ENCODE measurements at regions not wholly inside any gene's neighbourhood (a gene's known extent, or its start where the extent isn't known, plus 50 kb on each side); places are given as distances from the start of the nearest gene placed in this dataset.

- no peak overlapping the region for H3K27ac ChIP-seq
- DNase-seq (ENCODE audit: low read depth, low spot score) = no peak
These were observed 345.0 kb downstream of the CTTN start for GRCh38 chr11:70743329-70743728.

DNA sequence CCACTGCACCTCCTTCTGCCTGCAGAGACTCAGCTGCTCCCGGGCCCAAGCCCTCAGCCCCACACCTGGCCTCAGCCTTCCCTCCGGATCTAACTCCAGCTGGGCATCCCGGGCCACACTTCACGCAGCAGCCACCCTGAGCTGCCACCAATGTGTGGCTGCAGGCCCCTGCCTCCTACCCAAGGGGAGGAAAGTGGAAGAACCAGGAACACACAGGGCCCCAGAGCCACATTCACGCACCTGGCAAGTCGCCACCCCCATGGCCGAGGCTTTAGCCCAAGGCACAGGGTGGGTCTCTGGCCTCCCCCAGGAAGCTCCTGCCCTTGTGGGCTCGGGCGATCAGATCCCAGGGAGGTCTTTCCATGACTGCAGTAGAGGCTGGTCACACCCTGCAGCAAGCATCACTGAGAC lies 345.6 kb downstream of the CTTN start:
- H3K27ac ChIP-seq = no peak overlapping the region

DNA sequence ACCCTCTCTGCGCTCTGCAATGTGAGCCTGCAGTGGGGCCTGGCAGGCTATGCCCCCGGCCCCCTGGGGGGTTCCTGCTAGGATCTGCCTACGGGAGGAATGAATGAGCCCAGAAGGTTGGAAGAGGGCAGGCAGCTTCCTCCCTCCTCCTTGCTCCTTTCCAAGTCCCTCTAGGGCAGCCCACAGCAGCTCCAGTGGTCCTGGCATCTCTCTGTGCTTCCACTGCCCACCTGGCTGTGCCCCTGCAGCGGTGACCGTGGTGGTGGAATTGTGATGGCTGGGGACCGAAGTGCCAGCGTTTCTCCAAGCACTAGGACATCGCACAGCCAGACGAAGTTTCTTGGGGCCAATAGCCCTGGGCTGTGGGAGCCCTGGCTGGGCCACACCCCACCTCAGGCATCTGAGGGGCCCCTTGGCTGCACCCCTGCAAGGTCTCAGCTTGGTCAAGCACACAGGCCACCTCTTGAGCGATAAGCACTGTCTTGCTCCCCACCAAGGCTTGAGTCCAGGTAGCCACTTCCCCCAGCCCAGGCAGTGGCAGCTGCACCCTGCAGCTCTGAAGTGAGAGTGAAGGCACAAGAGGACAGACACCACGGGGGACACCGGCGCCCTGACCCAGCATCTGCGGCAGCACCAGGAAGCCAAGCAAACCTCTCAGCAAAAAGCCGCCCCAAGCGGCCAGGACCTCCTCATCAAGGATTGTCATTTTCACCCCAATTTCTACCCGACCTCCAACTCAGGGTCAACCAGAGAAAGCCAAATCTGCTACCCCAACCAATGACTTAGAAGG lies 346.3 kb downstream of the CTTN start:
- H3K27ac ChIP-seq = no peak overlapping the region
- no peak for DNase-seq (ENCODE audit: low read depth, low spot score)

More for the DNA sequence above, 345.6 kb downstream of the CTTN start:
- no peak for DNase-seq (ENCODE audit: low read depth, low spot score)

DNA sequence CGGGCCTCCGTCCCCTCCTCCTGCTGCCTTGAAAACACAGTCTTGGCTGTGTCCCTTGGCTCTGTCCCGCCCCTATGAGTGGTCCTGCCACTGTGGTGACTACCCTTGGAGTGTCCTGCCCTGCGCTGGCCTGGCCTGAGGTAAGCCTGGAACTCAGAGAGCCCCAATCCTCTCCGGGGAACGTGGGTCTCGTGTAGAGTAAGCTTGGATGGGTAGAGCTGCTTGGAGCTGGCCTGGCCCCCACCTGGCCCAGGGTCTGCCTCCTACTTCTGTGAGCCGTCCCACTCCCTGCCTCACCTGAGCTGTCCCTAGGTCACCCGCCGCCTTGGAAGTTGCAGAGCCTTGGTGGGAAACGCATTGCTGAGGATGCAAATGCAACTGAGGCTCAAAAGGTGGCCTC lies 347.1 kb downstream of the CTTN start:
- H3K27ac ChIP-seq = no peak overlapping the region
- DNase-seq (ENCODE audit: low read depth, low spot score) = no peak

DNA sequence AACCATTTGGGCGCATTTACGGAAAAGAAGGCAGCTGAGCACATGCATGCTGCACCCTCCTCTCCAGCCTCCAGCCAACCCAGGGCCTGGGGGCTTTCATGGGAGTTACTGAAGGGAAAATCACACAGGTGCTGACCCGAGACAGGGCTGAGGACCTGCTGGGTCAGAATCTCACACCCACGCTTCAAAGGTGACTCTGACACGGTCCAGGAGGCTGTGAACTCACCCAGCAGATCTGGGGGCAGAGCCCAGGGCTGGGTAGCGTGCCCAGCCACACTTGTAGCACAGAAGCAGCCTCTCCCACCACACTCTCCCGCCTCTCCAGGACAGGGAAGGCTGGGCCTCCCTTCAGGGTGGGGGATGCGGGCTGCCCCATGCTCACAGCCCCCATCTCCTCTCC lies 347.6 kb downstream of the CTTN start:
- H3K27ac ChIP-seq = no peak overlapping the region
- no peak for DNase-seq (ENCODE audit: low read depth, low spot score)

GRCh38 chr11:70746351-70746750 lies 348.0 kb downstream of the CTTN start:
- H3K27ac ChIP-seq = no peak overlapping the region
- no peak for DNase-seq (ENCODE audit: low read depth, low spot score)

DNA sequence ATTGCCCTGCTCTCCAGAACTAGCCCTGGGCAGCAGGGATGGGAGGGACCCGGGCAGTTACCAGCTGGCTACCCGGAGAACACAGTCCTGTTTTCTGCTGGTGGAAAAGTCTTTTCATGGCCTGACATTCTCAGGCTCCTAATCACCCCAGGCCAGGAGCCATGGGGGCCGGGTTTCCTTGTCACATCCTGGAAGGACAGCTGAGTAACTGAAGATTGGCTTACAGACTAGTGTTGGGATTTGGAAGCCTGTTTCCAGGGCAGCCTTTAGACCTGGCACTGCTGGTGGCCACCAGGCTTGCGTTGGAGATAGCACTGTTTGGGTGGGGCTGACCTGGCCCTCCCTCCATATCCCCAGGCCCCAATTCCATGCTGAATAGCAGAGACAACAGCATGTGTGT lies 349.0 kb downstream of the CTTN start:
- DNase-seq (ENCODE audit: low read depth, low spot score) = no peak
- no peak overlapping the region for H3K27ac ChIP-seq

- DNase-seq (ENCODE audit: low read depth, low spot score) = no peak
These were observed 349.6 kb downstream of the CTTN start for GRCh38 chr11:70747921-70748320.

GRCh38 chr11:70751142-70751734 lies 352.9 kb downstream of the CTTN start:
- DNase-seq (ENCODE audit: low read depth, low spot score) = no peak

More at GRCh38 chr11:70747921-70748320, 349.6 kb downstream of the CTTN start:
- no peak overlapping the region for H3K27ac ChIP-seq

GRCh38 chr11:70755410-70756158 lies 357.3 kb downstream of the CTTN start:
- H3K27ac ChIP-seq = no peak overlapping the region
- DNase-seq (ENCODE audit: low read depth, low spot score) = no peak

More at GRCh38 chr11:70751142-70751734, 352.9 kb downstream of the CTTN start:
- no peak overlapping the region for H3K27ac ChIP-seq

DNA sequence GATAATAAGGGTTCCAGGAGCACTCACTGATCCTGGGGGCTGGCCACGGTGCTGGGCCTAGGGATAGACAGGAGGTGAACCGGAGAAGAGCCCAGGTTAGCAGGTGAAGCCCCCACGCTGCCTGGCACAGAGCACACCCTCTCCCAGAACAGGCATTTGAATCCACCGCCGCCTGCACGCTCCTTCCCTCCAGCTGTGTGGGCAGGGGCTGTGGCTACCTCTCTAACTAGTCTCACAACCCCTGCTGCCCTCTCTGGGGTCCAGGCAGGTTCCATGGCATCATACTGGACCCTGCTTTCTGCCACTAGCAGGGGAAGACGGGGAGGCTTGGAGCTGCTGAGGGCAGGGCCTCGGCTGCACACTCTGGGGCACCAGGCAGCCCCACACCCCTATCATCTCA lies 358.0 kb downstream of the CTTN start:
- no peak overlapping the region for H3K27ac ChIP-seq
- DNase-seq (ENCODE audit: low read depth, low spot score) = no peak

DNA sequence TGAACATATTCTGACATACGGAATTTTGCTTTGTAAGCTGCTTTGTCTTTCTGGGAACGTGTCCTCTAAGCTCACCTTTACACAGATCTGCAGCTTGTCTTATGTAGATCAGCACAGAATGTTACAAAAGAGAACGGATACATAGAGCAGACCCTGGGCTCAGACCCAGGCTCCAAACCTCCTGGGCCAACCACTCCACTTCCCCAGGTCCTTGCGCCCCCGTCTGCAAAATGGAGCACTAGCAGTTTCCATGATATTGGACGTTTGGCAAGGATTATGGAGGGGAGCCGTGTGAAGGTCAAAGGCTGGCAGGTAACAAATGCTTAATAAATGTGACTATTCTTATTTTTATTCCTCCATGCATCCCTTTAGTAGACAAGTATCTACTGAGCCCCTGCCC lies 358.4 kb downstream of the CTTN start:
- H3K27ac ChIP-seq = no peak overlapping the region
- no peak for DNase-seq (ENCODE audit: low read depth, low spot score)

DNA sequence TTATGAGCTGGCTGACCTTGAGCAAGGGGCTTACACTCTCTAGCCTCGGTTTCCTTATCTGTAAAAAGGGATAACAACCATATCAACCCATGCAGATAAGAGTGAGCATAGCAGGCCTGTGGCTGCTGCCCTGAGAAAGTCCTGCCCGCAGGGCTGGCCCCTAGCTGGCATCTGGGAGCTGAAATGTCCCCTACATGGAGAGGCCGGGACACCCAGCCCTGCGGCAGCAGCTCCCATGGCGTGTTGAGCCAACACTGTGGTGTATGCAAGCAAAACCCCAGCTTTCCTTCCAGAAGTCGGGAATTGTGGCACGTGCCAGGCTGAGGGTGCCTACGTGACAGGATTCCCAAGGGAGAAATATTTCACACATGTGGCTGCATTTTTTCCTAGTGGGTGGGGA lies 358.9 kb downstream of the CTTN start:
- H3K27ac ChIP-seq = no peak overlapping the region
- DNase-seq (ENCODE audit: low read depth, low spot score) = no peak

GRCh38 chr11:70758206-70758605 lies 359.9 kb downstream of the CTTN start:
- no peak overlapping the region for H3K27ac ChIP-seq
- DNase-seq (ENCODE audit: low read depth, low spot score) = no peak

DNA sequence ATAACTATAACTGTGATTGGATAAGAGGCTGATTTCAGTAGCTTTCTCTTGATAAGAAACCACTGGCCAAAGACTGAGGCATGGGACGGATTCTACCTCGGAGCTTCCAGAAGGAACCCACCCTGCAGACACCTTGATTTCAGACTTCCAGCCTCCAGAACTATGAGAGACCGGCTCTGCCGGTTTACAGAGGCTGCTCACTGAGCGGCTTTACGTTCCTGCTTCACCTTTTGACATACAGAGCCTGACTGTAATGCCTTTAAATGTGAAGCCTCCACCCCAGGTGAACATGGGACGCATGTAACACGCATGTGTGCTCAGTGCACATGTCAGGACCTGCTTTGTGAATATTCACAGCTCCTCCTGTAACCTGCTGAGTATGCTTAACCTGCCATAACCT lies 361.5 kb downstream of the CTTN start:
- H3K27ac ChIP-seq = no peak overlapping the region
- no peak for DNase-seq (ENCODE audit: low read depth, low spot score)

- DNase-seq (ENCODE audit: low read depth, low spot score) = no peak
These were observed 362.2 kb downstream of the CTTN start for GRCh38 chr11:70760416-70761020.

DNA sequence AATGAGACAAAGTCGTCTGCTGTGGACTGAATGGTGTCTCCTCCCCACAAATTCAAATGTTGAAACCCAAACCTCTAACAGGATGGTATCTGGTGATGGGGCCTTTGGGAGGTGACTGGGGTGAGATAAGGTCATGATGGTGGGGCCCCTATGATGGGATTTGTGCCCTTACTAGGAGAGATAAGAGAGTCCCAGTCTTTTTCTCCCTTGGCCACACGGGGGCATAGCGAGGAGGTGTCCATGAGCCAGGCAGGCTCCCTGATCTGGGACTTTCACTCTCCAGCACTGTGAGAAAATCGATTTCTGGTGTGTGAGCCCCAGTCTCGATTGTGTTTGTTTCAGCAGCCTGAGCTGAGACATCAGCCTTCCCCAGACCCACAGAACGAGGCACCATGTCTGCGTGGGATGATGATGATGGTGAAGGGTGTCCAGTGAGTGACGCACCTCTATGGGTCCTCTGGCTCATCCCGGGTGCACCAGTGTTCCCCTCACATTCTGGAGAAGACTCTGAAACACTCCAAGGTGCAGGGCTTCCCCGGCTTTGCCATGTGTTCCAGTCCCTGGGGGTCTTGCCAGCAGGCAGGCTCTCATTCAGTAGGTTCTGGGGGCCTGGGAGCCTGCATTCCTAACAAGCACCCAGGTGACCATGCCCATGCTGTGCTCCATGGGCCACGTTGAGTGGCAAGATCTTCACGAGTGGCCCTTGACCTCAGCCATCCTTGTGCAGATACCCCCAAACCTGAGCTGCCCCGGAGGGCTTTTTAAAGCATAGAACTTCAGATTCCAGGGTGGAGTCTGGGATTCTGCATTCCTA lies 363.0 kb downstream of the CTTN start:
- H3K27ac ChIP-seq = no peak overlapping the region
- DNase-seq (ENCODE audit: low read depth, low spot score) = no peak

More at GRCh38 chr11:70760416-70761020, 362.2 kb downstream of the CTTN start:
- H3K27ac ChIP-seq = no peak overlapping the region

GRCh38 chr11:70761908-70762337 lies 363.6 kb downstream of the CTTN start:
- H3K27ac ChIP-seq = no peak overlapping the region
- no peak for DNase-seq (ENCODE audit: low read depth, low spot score)

GRCh38 chr11:70762810-70763209 lies 364.5 kb downstream of the CTTN start:
- H3K27ac ChIP-seq = no peak overlapping the region
- DNase-seq (ENCODE audit: low read depth, low spot score) = no peak

DNA sequence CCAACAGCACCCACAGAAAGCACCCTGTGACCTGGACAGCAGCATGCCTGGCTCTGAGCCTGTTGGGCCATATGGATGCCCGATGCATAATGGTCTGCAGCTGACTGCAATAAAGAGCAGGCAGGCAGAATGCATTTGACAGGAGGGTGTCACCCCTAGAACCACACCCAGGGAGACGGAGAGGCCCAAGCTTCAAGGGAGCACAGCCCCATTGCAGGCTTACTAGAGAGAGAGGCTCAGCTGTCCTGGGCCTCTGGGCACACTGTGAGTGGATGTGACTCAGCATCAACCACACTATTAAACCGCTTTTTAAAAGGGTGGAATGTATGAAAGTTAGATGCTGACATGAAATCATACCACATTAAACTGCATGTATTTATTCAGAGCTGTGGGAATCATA lies 365.3 kb downstream of the CTTN start:
- no peak for DNase-seq (ENCODE audit: low read depth, low spot score)
- H3K27ac ChIP-seq = no peak overlapping the region

All from epithelial cell of prostate (primary cell).